Stimulated activated CD4-positive, alpha-beta T cell treated with anti-CD3 and anti-CD28 coated beads, Interleukin-2, amount 100 ng/mL, for 4 hours (primary cell): ENCODE measurements at regions not wholly inside any gene's neighbourhood (a gene's known extent, or its start where the extent isn't known, plus 50 kb on each side); places are given as distances from the start of the nearest gene placed in this dataset.
"Not testable (repeated sequence)": the region's sequence is repeated elsewhere in the genome, so short reads cannot be mapped to it uniquely, and the experiment has no call there.

Source experiments
- DNase-seq: peaks from one replicate; pipeline ENCODE4 v3.0.0-alpha.2; 2020; ENCODE audit warnings: low read depth

GRCh38 chr9:129455151-129455995, 165.5 kb downstream of the C9orf50 start:
- no peak for DNase-seq

- no peak for DNase-seq
These were observed 166.3 kb downstream of the C9orf50 start for GRCh38 chr9:129454467-129455067.

GRCh38 chr9:129453734-129454133, 167.2 kb downstream of the C9orf50 start:
- no peak for DNase-seq

- DNase-seq, result no peak
These were observed 169.2 kb downstream of the C9orf50 start for GRCh38 chr9:129451669-129452068.

GRCh38 chr9:129451089-129451656, 169.7 kb downstream of the C9orf50 start:
- DNase-seq, result no peak

GRCh38 chr9:129449066-129449465, 171.8 kb downstream of the C9orf50 start:
- DNase-seq, result no peak

GRCh38 chr9:129446828-129447550, 173.9 kb downstream of the C9orf50 start:
- no peak for DNase-seq

GRCh38 chr9:129445794-129446306, 175.1 kb downstream of the C9orf50 start:
- no peak for DNase-seq

- not testable (repeated sequence) for DNase-seq
These were observed 177.3 kb downstream of the C9orf50 start for GRCh38 chr9:129443515-129444164.

- DNase-seq, result no peak
These were observed 177.9 kb downstream of the C9orf50 start for GRCh38 chr9:129442803-129443511.

GRCh38 chr9:129441852-129442251, 179.0 kb downstream of the C9orf50 start:
- DNase-seq, result no peak

GRCh38 chr9:129440435-129441186, 180.3 kb downstream of the C9orf50 start:
- no peak for DNase-seq

- DNase-seq, result no peak
These were observed 181.7 kb downstream of the C9orf50 start for GRCh38 chr9:129439242-129439641.

- no peak for DNase-seq
These were observed 183.1 kb downstream of the C9orf50 start for GRCh38 chr9:129437626-129438323.

GRCh38 chr9:129436751-129437625, 183.9 kb downstream of the C9orf50 start:
- no peak for DNase-seq

- DNase-seq, result no peak
These were observed 184.7 kb downstream of the C9orf50 start for GRCh38 chr9:129435988-129436717.

- DNase-seq, result no peak
These were observed 185.6 kb downstream of the C9orf50 start for GRCh38 chr9:129435291-129435690.

- DNase-seq, result no peak
These were observed 186.7 kb downstream of the C9orf50 start for GRCh38 chr9:129434187-129434586.
